GM21529 (cell line): ENCODE measurements at regions not wholly inside any gene's neighbourhood (a gene's known extent, or its start where the extent isn't known, plus 50 kb on each side); places are given as distances from the start of the nearest gene placed in this dataset.
"Not testable (repeated sequence)": the region's sequence is repeated elsewhere in the genome, so short reads cannot be mapped to it uniquely, and the experiment has no call there.

Experiments
- ATAC-seq: cut with Tn5 transposase; IDR thresholded peaks from one replicate; pipeline ENCODE4 v1.9.1; 2021; ENCODE audit not compliant: unreplicated experiment

- ATAC-seq: no peak
These were observed 50.7 kb upstream of the TNFSF4 start for GRCh38 chr1:173257805-173258204.

- ATAC-seq: no peak
These were observed 51.5 kb upstream of the TNFSF4 start for GRCh38 chr1:173258479-173259264.

- not testable (repeated sequence) for ATAC-seq
These were observed 53.2 kb upstream of the TNFSF4 start for GRCh38 chr1:173260329-173260728.

- ATAC-seq: no peak
These were observed 59.7 kb upstream of the TNFSF4 start for GRCh38 chr1:173266841-173267240.

- no peak for ATAC-seq
These were observed 60.4 kb upstream of the TNFSF4 start for GRCh38 chr1:173267453-173267945.

GRCh38 chr1:173268261-173268660 is 61.1 kb upstream of the TNFSF4 start:
- ATAC-seq: no peak

- ATAC-seq: no peak
These were observed 61.7 kb upstream of the TNFSF4 start for GRCh38 chr1:173268786-173269277.

GRCh38 chr1:173269490-173270230 is 62.5 kb upstream of the TNFSF4 start:
- no peak for ATAC-seq

GRCh38 chr1:173270243-173270642 is 63.1 kb upstream of the TNFSF4 start:
- no peak for ATAC-seq

GRCh38 chr1:173271021-173271420 is 63.9 kb upstream of the TNFSF4 start:
- ATAC-seq: not testable (repeated sequence)

GRCh38 chr1:173275496-173275895 is 68.4 kb upstream of the TNFSF4 start:
- ATAC-seq: no peak

- peak; percentile 95 for ATAC-seq
These were observed 70.0 kb upstream of the TNFSF4 start for GRCh38 chr1:173276922-173277800.

GRCh38 chr1:173280899-173281660 is 73.9 kb upstream of the TNFSF4 start:
- ATAC-seq: no peak

GRCh38 chr1:173285048-173285447 is 77.9 kb upstream of the TNFSF4 start:
- no peak for ATAC-seq

GRCh38 chr1:173287785-173288184 is 80.7 kb upstream of the TNFSF4 start:
- no peak for ATAC-seq

- ATAC-seq: no peak
These were observed 86.6 kb upstream of the TNFSF4 start for GRCh38 chr1:173293756-173294155.

GRCh38 chr1:173294843-173295242 is 87.7 kb upstream of the TNFSF4 start:
- ATAC-seq: no peak

- ATAC-seq: no peak
These were observed 88.3 kb upstream of the TNFSF4 start for GRCh38 chr1:173295391-173295790.

- ATAC-seq: no peak
These were observed 88.9 kb upstream of the TNFSF4 start for GRCh38 chr1:173295995-173296394.

- peak; percentile 90 for ATAC-seq
These were observed 90.8 kb upstream of the TNFSF4 start for GRCh38 chr1:173297798-173298391.
